OCI-LY7 (cell line): ENCODE measurements at regions not wholly inside any gene's neighbourhood (a gene's known extent, or its start where the extent isn't known, plus 50 kb on each side); places are given as distances from the start of the nearest gene placed in this dataset.

ENCODE experiments used
- CTCF ChIP-seq: fragments of 200-600 bp; sonication (generic); conservative IDR thresholded peaks from 2 replicates; pipeline ENCODE4 v1.5.1; 2014; ENCODE audit warnings: mild to moderate bottlenecking, antibody characterized with exemption, low read length, moderate library complexity, mixed read lengths
- EZH2phosphoT487 ChIP-seq: fragments of 200-600 bp; sonication (generic); IDR thresholded peaks from 2 replicates; pipeline ENCODE4 v1.6.1; 2018; ENCODE audit warnings: low read depth, borderline replicate concordance, mild to moderate bottlenecking, mixed run types, antibody characterized with exemption, low read length, moderate library complexity, mixed read lengths

GRCh38 chr21:25296252-25296651 lies 311.0 kb downstream of the MRPL39 start:
- TF ChIP-seq EZH2phosphoT487 (no peak), CTCF (no peak)
